Heart left ventricle (tissue), 13 donors: ENCODE measurements at regions not wholly inside any gene's neighbourhood (a gene's known extent, or its start where the extent isn't known, plus 50 kb on each side); places are given as distances from the start of the nearest gene placed in this dataset.

Experiments
- POLR2A ChIP-seq, 2 donors: fragments of 450-650 bp; IDR thresholded peaks; one replicate each; pipeline ENCODE4 v1.6.1; 2017; ENCODE audit warnings: antibody characterized with exemption in 2 of 2, mild to moderate bottlenecking in 2 of 2, moderate library complexity in 2 of 2
- TF ChIP-seq, protein P1 (sequence below), 12 donors: fragments of 200-600 bp; sonication (generic) in 4 of 12; IDR thresholded peaks; one replicate each; pipeline versions ENCODE4 v1.5.0 to v1.8.0; 2018 to 2022; ENCODE audit warnings: antibody characterized with exemption in 12 of 12, mild to moderate bottlenecking in 5 of 12
- donor health status: ischemic (EF 13 %, LVEDD 7.1; RV severe dilation, severe dysfunction).
- donor health status: DM: no; HTN: yes; CAD: no.
- donor health status: DM: no; HTN: no; CAD: no.
- donor health status: ischemic (EF 25% LVEDD 6.9; RV normal size, moderate dysfunction).
- donor health status: ischemic (EF 25% LVEDD 5.7; RV mildly dilated, moderate dysfunction).
- donor health status: ischemic (EF 35%, LVEDD 5.7; RV mildly dilated, moderate dysfunction).
- donor health status: nonischemic (EF 11% LVEDD 7.7; RV severe dilation, severe dysfunction).
- donor health status: DM: yes; HTN: yes; CAD: no.
- donor health status: PGD.
- donor health status: ischemic (EF 29% LVEDD 5.4; RV normal size, mild dysfunction).
- donor health status: nonischemic (EF 23%, LVEDD 6.1; RV moderate dilation, normal function).

DNA sequence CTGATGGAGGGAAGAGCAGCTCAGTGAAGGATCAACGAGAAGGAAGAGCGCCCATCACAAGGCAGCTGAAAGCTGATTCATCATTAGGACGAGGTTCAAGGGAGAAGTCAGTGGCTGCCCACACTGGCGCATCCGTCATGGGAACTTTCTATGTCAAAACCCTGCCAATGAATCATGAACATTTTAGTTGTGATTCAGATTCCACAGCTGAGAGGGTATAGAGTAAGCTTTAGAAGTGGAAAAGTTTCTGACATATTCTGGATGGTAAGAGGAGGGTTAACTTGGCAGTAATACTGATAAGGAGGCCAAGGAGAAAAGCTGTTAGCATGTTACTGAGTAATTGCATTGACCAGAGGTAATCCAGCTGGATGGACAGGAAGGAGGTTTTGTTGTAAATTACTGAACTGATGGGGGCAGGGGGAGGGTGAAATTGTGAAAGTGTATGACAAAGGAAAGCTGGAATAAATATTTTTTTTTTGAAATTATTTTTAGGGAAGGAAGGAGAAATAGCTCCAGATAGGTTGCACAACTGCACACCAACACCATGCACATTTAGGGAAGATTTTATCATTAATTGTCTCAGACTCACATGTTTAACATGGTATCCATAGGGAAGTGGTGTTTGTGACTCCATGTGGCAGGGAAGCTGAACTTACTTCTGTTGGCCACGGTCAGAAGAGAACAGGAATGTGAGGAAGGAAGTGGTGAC lies 78.3 kb upstream of the NRP1 start:
- TF ChIP-seq, protein P1, sequence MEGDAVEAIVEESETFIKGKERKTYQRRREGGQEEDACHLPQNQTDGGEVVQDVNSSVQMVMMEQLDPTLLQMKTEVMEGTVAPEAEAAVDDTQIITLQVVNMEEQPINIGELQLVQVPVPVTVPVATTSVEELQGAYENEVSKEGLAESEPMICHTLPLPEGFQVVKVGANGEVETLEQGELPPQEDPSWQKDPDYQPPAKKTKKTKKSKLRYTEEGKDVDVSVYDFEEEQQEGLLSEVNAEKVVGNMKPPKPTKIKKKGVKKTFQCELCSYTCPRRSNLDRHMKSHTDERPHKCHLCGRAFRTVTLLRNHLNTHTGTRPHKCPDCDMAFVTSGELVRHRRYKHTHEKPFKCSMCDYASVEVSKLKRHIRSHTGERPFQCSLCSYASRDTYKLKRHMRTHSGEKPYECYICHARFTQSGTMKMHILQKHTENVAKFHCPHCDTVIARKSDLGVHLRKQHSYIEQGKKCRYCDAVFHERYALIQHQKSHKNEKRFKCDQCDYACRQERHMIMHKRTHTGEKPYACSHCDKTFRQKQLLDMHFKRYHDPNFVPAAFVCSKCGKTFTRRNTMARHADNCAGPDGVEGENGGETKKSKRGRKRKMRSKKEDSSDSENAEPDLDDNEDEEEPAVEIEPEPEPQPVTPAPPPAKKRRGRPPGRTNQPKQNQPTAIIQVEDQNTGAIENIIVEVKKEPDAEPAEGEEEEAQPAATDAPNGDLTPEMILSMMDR (IDR thresholded peaks at IDR 0.05), result no peak
- TF ChIP-seq POLR2A (IDR thresholded peaks at IDR 0.05), result no peak
